ENCODE measurements at regions not wholly inside any gene's neighbourhood (a gene's known extent, or its start where the extent isn't known, plus 50 kb on each side); places are given as distances from the start of the nearest gene placed in this dataset.

DNA sequence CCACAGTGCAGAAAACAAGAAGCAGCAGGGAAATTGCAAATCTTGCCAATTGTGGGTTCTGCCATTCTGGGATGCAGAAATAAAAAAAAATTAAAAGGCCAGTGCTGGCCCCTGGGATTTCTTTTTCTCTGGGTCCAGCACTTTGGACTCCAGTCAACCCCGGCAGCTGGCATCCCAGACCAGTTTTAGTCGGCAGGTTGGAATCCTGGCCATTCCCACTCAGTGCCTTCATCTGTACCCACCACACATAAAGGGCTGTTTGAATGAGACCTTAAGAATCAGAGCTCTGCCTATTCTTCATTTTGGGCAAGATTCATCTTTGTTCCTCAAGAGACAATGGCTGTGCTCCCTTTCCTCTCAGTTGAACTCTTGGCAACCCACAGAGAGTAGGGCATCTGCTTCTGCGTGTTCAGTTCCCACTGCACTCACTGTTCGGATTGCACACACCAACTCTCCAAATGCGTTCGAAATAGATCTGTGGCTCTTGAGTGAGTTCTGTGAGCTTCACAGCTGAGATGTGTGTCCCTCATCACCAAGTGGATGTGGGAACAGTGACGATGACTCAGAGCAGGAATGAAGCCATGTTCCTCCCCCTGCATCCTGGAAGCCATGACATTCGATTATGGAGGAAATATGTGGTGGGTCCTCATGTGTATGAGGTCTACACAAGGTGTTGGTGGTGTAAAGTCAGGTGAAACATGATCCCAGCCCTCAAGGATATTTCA, 63.0 kb upstream of the EGFR start:
- no peak for DNase-seq (ENCODE audit: low spot score)

DNA sequence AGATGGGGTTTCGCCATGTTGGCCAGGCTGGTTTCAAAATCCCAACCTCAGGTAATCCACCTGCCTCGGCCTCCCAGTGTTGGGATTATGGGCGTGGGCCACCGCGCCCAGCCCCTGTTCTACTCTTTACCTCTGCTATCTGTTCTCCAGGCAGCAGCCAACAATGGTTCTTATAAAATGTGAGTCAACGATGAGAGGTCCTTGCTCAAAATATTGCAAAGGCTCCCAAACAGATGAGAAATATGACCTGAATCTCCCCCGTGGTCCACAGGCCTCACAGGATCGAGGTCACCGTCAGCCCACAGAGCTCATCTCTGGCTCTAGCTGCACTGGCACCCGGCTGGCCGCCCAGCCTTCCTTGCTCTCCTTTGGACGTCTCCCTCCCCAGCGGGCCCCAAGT, 62.0 kb upstream of the EGFR start:
- no peak for DNase-seq (ENCODE audit: low spot score)

DNA sequence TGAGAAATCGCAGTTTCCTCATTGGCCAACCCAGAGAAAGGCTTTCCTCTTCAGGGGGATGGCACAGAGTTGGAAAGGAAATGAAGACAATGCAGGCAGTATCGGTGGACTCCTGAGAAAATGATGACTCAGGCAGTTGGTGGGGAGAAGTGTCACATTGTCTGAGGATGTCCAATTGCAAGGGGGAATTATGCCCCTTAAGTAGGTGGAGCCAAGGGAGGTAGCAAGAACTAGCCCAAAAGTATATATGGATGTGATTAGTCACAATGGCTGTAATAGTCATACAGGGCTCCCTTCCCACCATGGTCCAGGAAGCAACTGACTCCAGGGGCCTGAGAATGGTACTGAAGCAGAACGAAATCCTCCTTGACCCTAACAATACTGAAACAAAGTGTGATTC, 58.3 kb upstream of the EGFR start:
- no peak for DNase-seq (ENCODE audit: low spot score)

DNA sequence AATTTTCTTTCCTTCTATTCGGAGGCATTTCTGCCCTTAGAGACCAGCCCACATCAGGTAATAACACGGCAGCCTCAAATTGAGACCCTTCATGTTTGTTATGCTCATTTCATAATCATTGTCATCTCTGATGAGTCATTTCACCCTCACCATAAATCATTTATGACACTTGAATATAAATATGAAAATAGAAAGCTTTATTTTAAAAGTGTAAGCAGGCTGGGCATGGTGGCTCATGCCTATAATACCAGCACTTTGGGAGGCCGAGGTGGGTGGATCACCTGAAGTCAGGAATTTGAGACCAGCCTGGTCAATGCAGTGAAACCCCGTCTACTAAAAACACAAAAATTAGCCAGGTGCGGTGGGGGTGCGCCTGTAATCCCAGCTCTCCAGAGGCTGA, 57.4 kb upstream of the EGFR start:
- no peak for DNase-seq (ENCODE audit: low spot score)

DNA sequence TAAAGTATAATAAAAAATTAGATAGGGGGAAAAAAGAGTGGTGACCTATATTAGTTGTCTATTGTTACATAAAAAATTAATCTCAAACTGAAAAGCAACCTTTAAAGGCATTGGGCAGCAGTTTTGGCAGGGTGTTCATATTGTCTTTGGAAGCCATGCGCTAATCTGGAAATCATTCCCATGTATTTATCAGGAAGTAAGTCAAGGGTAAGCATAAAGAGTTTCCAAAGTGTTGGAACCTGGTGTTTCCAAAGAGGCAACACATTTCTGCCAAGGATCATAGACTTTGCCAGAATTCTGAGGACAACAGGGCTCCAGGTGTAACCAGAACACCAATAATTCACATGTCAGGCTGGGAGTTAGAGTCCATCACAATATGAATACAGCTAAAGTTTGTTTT, 55.7 kb upstream of the EGFR start:
- DNase-seq (ENCODE audit: low spot score): no peak

DNA sequence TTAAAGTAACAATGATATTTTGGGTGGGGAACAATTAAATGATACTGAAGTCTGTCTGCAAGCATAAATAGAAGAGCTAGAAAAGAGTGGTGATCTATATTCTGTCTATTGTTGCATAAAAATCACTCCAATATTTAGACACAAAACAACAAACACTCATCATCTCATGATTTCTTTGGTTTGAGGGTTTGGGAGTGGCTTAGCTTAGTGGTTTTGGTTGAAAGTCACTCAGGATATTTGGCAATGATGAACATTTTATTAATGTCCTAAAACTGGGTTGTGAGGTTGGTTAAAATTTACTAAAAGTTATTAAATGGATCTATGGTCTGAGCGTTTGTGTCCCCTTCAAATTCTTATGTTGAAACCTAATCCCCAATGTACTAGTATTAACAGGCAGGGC, 54.7 kb upstream of the EGFR start:
- no peak for DNase-seq (ENCODE audit: low spot score)

DNA sequence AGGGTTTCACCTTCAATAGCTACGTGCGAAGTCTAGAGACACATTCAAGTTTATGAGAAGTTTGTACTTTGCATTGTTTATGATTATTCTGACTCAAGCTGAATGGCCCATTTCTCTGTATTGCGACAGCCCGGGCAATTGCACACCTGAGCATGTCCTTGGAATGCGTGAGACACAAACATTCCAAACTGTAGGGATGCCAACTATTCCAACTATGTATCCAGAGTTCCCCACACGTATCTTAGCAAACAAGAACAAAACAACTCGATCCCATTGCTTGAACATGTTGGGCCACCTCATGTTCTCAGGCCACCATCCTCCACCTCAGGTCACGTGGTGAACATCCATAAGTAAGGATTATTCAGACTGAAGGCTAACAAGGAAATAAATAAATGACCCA, 51.4 kb upstream of the EGFR start:
- DNase-seq (ENCODE audit: low spot score): no peak

DNA sequence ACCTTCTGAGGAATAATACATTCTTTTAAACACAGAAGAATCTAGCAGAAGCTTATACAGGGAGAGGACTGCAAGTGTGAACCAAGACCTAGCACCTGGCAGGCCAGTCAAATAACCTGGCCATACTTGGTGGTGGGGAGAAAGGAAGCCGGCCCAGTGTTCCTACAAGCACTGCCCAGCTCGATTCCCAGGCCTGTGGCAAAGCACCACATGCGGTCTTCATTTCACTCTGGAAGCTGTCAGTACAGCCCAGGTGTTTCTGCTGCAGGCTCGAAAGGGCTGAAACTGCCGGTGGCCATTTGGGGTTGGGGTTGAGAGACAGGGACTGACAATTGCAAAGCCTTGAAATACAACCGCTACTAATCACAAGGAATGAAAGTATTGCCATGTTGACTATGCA, 50.8 kb upstream of the EGFR start:
- no peak for DNase-seq (ENCODE audit: low spot score)

Data from SK-N-DZ (cell line).